GM13976 (cell line): ENCODE measurements at regions not wholly inside any gene's neighbourhood (a gene's known extent, or its start where the extent isn't known, plus 50 kb on each side); places are given as distances from the start of the nearest gene placed in this dataset.

Experiments
- DNase-seq: peaks from one replicate; pipeline ENCODE4 v3.0.0; 2012; ENCODE audit warnings: low spot score
- in situ Hi-C: fragments of 300-500 bp; cut with MboI; formaldehyde crosslinking; loops from one replicate; pipeline ENCODE4 v1.12.0; 2022; ENCODE audit warnings: low sequenced_read_pairs, mixed read lengths, inconsistent platforms; ENCODE audit not compliant: unreplicated experiment
- TF ChIP-seq, protein P1 (sequence below): IDR thresholded peaks from 2 replicates; pipeline ENCODE4 v1.5.1; 2012; ENCODE audit warnings: borderline replicate concordance, mild to moderate bottlenecking; ENCODE audit not compliant: insufficient read depth; ENCODE audit errors: extremely low read depth, missing control alignments, control extremely low read depth

DNA sequence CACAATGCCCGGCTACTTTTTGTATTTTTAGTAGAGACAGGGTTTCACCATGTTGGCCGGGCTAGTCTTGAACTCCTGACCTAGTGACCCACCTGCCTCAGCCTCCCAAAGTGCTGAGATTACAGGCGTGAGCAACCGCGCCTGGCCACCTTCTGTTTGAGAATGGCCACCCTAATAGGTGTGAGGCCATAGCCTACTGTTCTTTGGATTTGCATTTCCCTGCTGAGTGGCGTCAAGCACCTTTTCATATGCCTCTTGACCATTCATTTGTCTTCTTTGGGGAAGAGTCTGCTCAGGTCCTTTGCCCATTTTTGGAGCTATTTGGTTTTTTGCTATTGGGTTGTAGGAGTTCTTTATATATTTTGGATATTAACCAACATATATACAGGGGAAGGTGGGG lies 276.7 kb downstream of the PARN start:
- no peak for DNase-seq
- in situ Hi-C loops: no loop called here
- TF ChIP-seq, protein P1, sequence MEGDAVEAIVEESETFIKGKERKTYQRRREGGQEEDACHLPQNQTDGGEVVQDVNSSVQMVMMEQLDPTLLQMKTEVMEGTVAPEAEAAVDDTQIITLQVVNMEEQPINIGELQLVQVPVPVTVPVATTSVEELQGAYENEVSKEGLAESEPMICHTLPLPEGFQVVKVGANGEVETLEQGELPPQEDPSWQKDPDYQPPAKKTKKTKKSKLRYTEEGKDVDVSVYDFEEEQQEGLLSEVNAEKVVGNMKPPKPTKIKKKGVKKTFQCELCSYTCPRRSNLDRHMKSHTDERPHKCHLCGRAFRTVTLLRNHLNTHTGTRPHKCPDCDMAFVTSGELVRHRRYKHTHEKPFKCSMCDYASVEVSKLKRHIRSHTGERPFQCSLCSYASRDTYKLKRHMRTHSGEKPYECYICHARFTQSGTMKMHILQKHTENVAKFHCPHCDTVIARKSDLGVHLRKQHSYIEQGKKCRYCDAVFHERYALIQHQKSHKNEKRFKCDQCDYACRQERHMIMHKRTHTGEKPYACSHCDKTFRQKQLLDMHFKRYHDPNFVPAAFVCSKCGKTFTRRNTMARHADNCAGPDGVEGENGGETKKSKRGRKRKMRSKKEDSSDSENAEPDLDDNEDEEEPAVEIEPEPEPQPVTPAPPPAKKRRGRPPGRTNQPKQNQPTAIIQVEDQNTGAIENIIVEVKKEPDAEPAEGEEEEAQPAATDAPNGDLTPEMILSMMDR: no peak

DNA sequence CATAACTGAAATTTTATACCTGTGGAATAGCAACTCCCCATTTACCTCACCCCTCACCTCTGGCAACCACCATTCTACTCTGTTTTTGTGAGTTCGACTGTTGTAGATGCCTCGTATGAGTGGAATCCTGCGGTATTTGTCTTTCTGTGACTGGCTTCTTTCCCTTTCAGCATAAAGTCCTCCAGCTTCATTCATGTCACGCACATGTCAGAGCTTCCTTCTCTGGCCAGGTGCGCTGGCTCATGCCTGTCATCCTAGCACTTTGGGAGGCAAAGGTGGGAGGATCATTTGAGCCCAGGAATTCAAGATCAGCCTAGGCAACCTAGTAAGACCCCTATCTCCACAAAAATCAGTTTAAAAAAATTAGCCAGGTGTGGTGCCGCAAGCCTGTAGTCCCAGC lies 278.4 kb downstream of the PARN start:
- DNase-seq: no peak
- TF ChIP-seq, protein P1: no peak
- in situ Hi-C loops: no loop called here

DNA sequence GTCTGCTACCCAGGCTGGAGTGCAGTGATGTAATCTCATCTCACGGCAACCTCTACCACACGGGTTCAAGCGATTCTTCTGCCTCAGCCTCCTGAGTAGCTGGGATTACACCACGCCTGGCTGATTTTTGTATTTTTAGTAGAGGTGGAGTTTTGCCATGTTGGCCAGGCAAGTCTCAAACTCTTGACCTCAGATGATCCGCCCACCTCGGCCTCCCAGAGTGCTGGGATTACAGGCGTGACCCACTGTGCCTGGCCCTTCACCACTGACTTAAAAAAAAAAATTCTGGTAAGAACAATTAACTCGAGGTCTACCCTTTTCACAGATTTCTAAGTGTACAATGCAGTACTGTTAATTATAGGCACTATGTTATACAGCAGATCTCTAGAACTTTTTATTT lies 279.4 kb downstream of the PARN start:
- no peak for DNase-seq
- TF ChIP-seq, protein P1: no peak
- in situ Hi-C loops: no loop called here

DNA sequence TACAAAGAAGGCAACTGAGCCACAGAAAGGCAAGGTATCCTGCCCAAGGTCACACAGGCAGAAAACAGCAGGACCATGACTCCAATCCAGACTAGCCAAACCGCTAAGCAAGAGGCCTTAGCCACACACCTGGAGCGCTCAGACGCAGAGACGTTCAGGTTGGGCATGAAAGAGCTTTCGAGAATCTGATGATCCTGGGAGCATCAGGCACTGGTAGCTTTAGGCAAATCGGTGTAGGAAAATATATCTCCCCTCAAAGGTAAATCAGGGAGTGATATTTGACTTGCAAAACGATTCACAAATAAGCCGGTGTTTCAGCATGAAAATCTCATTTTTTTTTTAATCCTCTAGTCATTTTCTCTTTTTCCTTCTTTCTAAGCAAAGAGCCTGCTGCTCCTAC lies 279.0 kb downstream of the MRTFB start:
- in situ Hi-C loops: no loop called here
- no peak for DNase-seq

DNA sequence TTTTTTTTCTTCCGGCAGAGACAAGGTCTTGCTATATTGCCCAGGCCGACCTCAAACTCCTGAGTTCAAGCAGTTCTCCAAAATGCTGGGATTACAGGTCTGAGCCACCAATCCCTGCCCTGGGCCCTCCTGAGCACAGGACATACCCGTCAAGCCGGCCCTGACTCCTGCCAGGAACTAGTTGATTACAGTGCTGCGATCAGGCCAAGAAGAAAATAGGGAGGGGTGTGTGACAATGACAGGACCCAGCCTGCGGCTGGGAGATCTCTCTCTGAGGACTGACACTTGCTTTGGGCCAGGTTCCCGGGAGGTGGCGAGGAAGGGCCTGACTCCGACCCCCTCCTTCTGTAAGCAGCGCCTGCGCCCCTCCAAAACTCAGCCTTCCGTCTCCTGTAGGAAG lies 276.6 kb downstream of the MRTFB start:
- in situ Hi-C loops: no loop called here
- DNase-seq: no peak
- TF ChIP-seq, protein P1: no peak

More for the DNA sequence above, 279.0 kb downstream of the MRTFB start:
- TF ChIP-seq, protein P1: no peak

DNA sequence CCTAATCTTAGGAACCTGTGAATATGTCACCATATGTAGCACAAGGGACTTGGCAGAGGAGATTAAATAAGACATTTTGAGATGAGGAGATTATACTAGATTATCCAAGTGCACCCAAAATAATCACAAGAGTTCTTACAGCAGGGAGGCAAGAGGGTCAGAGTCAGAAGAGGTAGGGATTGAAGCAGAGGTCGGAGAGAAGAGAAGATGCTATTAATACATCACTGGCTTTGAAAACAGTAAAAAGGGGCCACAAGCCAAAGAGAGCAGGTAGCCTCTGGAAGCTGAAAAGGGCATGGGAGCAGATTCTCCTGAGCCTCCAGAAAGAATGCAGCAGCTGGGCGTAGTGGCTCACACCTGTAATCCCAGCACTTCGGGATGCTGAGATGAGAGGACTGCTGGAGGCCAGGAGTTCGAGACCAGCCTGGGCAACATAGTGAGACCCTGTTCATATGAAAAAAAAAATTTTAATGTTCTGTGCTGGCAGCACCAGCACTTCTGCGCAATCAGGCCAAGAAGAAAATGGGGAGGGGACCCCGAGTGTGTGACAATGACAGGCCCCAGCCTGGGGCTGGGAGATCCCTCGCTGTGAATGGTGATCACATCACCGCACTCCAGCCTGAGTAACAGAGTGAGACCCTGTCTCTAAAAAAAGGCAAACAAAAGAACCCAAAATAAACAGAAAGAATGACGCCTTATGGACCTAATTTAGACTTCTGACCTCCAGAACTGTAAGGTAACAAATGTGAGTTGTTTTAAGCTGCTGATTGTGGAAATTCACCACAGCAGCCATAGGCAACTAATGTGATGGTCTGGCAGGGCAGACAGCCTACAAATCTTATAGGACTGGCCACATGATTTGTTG lies 275.4 kb downstream of the MRTFB start:
- TF ChIP-seq, protein P1: no peak
- in situ Hi-C loops: no loop called here
- DNase-seq: no peak
